H9 (cell line): ENCODE measurements at regions not wholly inside any gene's neighbourhood (a gene's known extent, or its start where the extent isn't known, plus 50 kb on each side); places are given as distances from the start of the nearest gene placed in this dataset.

Source experiments
- DNase-seq: peaks from one replicate; pipeline ENCODE4 v3.0.0-alpha.2; 2017
- H2AFZ ChIP-seq: one replicate; pipeline ENCODE4 v1.6.1; 2013; ENCODE audit warnings: mild to moderate bottlenecking, low read length, control low read depth, moderate library complexity
- H2AK5ac ChIP-seq: 2 replicates; pipeline ENCODE4 v1.6.1; 2013; ENCODE audit warnings: low read length, control low read depth, mixed read lengths; ENCODE audit not compliant: insufficient read length
- H2BK120ac ChIP-seq: one replicate; pipeline ENCODE4 v1.6.1; 2013; ENCODE audit warnings: low read depth, mild to moderate bottlenecking, low read length, control low read depth, inconsistent platforms; ENCODE audit not compliant: poor library complexity, severe bottlenecking
- H2BK12ac ChIP-seq: 2 replicates; pipeline ENCODE4 v1.6.1; 2013; ENCODE audit warnings: low read length, control low read depth, mixed read lengths, low read depth; ENCODE audit not compliant: insufficient read length
- H2BK15ac ChIP-seq: 2 replicates; pipeline ENCODE4 v1.6.1; 2013; ENCODE audit warnings: low read depth, low read length, control low read depth
- H2BK20ac ChIP-seq: one replicate; pipeline ENCODE4 v1.6.1; 2013; ENCODE audit warnings: low read depth, mild to moderate bottlenecking, low read length, control low read depth, inconsistent platforms; ENCODE audit not compliant: poor library complexity, severe bottlenecking
- H2BK5ac ChIP-seq: 2 replicates; pipeline ENCODE4 v1.6.1; 2013; ENCODE audit warnings: low read length, control low read depth, mixed read lengths; ENCODE audit not compliant: insufficient read length
- H3K14ac ChIP-seq: 2 replicates; pipeline ENCODE4 v1.6.1; 2013; ENCODE audit warnings: low read length, control low read depth; ENCODE audit not compliant: insufficient read depth
- H3K18ac ChIP-seq: 2 replicates; pipeline ENCODE4 v1.6.1; 2013; ENCODE audit warnings: low read depth, mild to moderate bottlenecking, mixed read lengths, low read length, control low read depth; ENCODE audit not compliant: insufficient read length
- H3K23ac ChIP-seq: 2 replicates; pipeline ENCODE4 v1.6.1; 2013; ENCODE audit warnings: low read length, control low read depth, mixed read lengths, low read depth; ENCODE audit not compliant: insufficient read length
- H3K23me2 ChIP-seq: 2 replicates; pipeline ENCODE4 v1.6.1; 2013; ENCODE audit warnings: low read depth, mild to moderate bottlenecking, mixed read lengths, low read length, control low read depth; ENCODE audit not compliant: insufficient read length, poor library complexity, severe bottlenecking
- H3K27ac ChIP-seq: 2 replicates; pipeline ENCODE4 v1.5.1; 2013; ENCODE audit warnings: low read length, control low read depth, mixed read lengths, low read depth; ENCODE audit not compliant: insufficient read length
- H3K27me3 ChIP-seq: 2 replicates; pipeline ENCODE4 v1.6.1; 2013; ENCODE audit warnings: low read length, control low read depth, inconsistent platforms; ENCODE audit not compliant: insufficient read depth
- H3K4ac ChIP-seq: 2 replicates; pipeline ENCODE4 v1.6.1; 2013; ENCODE audit warnings: low read depth, mild to moderate bottlenecking, control low read depth, inconsistent platforms, low read length, moderate library complexity
- H3K4me1 ChIP-seq: 2 replicates; pipeline ENCODE4 v1.6.1; 2013; ENCODE audit warnings: low read length, control low read depth, inconsistent platforms; ENCODE audit not compliant: insufficient read depth
- H3K4me2 ChIP-seq: 2 replicates; pipeline ENCODE4 v1.6.1; 2013; ENCODE audit warnings: low read length, control low read depth, mixed read lengths; ENCODE audit not compliant: insufficient read length, insufficient read depth
- H3K56ac ChIP-seq: 2 replicates; pipeline ENCODE4 v1.6.1; 2013; ENCODE audit warnings: low read depth, mild to moderate bottlenecking, mixed read lengths, low read length, control low read depth; ENCODE audit not compliant: insufficient read length
- H3K79me1 ChIP-seq: 2 replicates; pipeline ENCODE4 v1.6.1; 2013; ENCODE audit warnings: low read depth, mild to moderate bottlenecking, moderate library complexity, low read length, control low read depth, inconsistent platforms; ENCODE audit not compliant: insufficient read depth, poor library complexity, severe bottlenecking
- H3K79me2 ChIP-seq: 2 replicates; pipeline ENCODE4 v1.6.1; 2013; ENCODE audit warnings: low read length, control low read depth, inconsistent platforms; ENCODE audit not compliant: insufficient read depth
- H3K9ac ChIP-seq: 2 replicates; pipeline ENCODE4 v1.6.1; 2013; ENCODE audit warnings: low read length, control low read depth, mixed read lengths; ENCODE audit not compliant: insufficient read length; ENCODE audit errors: extremely low read depth
- H3K9me3 ChIP-seq: one replicate; pipeline ENCODE4 v1.6.1; 2013; ENCODE audit warnings: low read depth, low read length, inconsistent platforms; ENCODE audit not compliant: control insufficient read depth
- H3T11ph ChIP-seq: one replicate; pipeline ENCODE4 v1.6.1; 2013; ENCODE audit warnings: mild to moderate bottlenecking, low read length, control low read depth, inconsistent platforms
- H4K20me1 ChIP-seq: one replicate; pipeline ENCODE4 v1.6.1; 2013; ENCODE audit not compliant: control insufficient read depth, insufficient read length, insufficient read depth
- H4K5ac ChIP-seq: 2 replicates; pipeline ENCODE4 v1.6.1; 2013; ENCODE audit warnings: low read depth, mild to moderate bottlenecking, mixed read lengths, low read length, control low read depth; ENCODE audit not compliant: insufficient read length
- H4K8ac ChIP-seq: replicated peaks from 2 replicates; pipeline ENCODE4 v1.6.1; 2013; ENCODE audit warnings: low read length, control low read depth, mixed read lengths, low read depth; ENCODE audit not compliant: insufficient read length
- H4K91ac ChIP-seq: 2 replicates; pipeline ENCODE4 v1.6.1; 2013; ENCODE audit warnings: low read depth, mild to moderate bottlenecking, moderate library complexity, mixed read lengths, low read length, control low read depth; ENCODE audit not compliant: insufficient read length
- H3K27ac Mint-ChIP-seq, 3 experiments: 2 replicates in 2 of 3; 3 replicates in 1 of 3; pipeline ENCODE4 v1.8.0; 2020 to 2021; ENCODE audit warnings: mixed read lengths in 3 of 3, mild to moderate bottlenecking in 1 of 3, moderate library complexity in 1 of 3
- H3K27me3 Mint-ChIP-seq: 2 replicates; pipeline ENCODE4 v1.8.0; 2021; ENCODE audit warnings: low read depth, mild to moderate bottlenecking, moderate library complexity, mixed read lengths
- H3K36me3 Mint-ChIP-seq, 3 experiments: 2 replicates in 2 of 3; 3 replicates in 1 of 3; pipeline ENCODE4 v1.8.0; 2020 to 2021; ENCODE audit warnings: low read depth in 3 of 3, mixed read lengths in 3 of 3; ENCODE audit not compliant: insufficient read depth in 1 of 3
- H3K4me1 Mint-ChIP-seq, 2 experiments: 2 replicates each; pipeline ENCODE4 v1.8.0; 2020; ENCODE audit warnings: mixed read lengths in 2 of 2
- H3K4me3 Mint-ChIP-seq, 2 experiments: 2 replicates in 1 of 2; 3 replicates in 1 of 2; pipeline ENCODE4 v1.8.0; 2020 to 2021; ENCODE audit warnings: mild to moderate bottlenecking in 2 of 2, mixed read lengths in 2 of 2, moderate library complexity in 1 of 2
- H3K9me3 Mint-ChIP-seq, 2 experiments: 2 replicates in 1 of 2; 3 replicates in 1 of 2; pipeline ENCODE4 v1.8.0; 2020; ENCODE audit warnings: mild to moderate bottlenecking in 2 of 2, mixed read lengths in 2 of 2, moderate library complexity in 1 of 2
- WGBS: extraction: QIAGEN DNeasy Blood & Tissue Kit; methylation state at CpG from one replicate; pipeline ENCODE4 v1.1.7; 2013; ENCODE audit warnings: missing lambda C conversion rate, low lambda C conversion rate, mixed read lengths; ENCODE audit not compliant: insufficient read length; ENCODE audit errors: extremely low coverage; 5-methylcytosine and 5-hydroxymethylcytosine counted together
- TF ChIP-seq, protein P1 (sequence below): fragments of 200-600 bp; sonication (generic); conservative IDR thresholded peaks from 3 replicates; pipeline ENCODE4 v1.8.0; 2021; ENCODE audit warnings: antibody characterized with exemption, mild to moderate bottlenecking

DNA sequence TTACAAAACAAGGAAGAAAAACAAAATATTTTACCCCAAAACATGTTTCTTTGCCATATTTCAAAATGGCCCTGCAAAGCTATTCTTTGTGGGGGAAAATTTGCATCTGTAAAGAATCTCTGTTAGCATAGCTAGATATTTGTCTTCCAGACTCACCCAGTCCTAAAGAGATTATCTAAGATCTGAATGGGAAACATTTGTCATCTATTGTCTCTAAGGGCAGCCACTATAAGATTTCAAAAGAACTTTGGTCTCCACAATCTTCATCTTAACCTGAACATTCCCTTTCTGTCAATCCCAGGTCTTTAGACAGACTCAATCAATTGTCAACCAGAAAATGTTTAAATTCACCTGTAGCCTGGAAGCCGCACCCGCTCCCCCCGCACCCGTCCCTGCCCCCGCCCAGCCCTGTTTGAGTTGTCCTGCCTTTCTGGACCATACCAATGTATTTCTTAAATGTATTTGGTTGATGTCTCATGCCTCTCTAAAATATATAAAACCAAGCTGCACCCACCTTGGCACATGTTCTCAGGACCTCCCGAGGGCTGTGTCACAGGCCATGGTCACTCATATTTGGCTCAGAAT lies 330.6 kb downstream of the RAB3C start:
- Histone ChIP-seq H4K8ac (no peak overlapping the region), H3K79me2 (no peaks in the 10 kb centered on the region), H2AFZ (no peak overlapping the region), H2BK12ac (no peak overlapping the region), H3K27me3 (no peaks in the 10 kb centered on the region), H3K56ac (no peak overlapping the region), H2AK5ac (no peak overlapping the region), H2BK5ac (no peak overlapping the region), H3K18ac (no peak overlapping the region), H3K79me1 (no peaks in the 10 kb centered on the region), H4K20me1 (no peaks in the 10 kb centered on the region), H3T11ph (no peak overlapping the region), H2BK15ac (no peak overlapping the region), H3K4me1 (peaks cover 2% of the 10 kb centered on the region; the same call in 1 of the 2 replicates), H3K9ac (no peak overlapping the region), H2BK120ac (no peak overlapping the region), H2BK20ac (no peak overlapping the region), H4K91ac (no peak overlapping the region), H4K5ac (no peak overlapping the region), H3K23me2 (no peaks in the 10 kb centered on the region), H3K27ac (no peak overlapping the region), H3K9me3 (no peaks in the 10 kb centered on the region), H3K23ac (no peak overlapping the region), H3K4me2 (no peak overlapping the region), H3K14ac (no peak overlapping the region), H3K4ac (no peak overlapping the region)
- peaks cover 4 to 13% (median 6%) of the 10 kb centered on the region in 3 experiments; a peak in 6 of 7 replicates for H3K36me3 Mint-ChIP-seq
- peaks cover 36 to 40% of the 10 kb centered on the region in 2 experiments for H3K4me1 Mint-ChIP-seq
- no peak for DNase-seq
- H3K27me3 Mint-ChIP-seq = peaks cover 3% of the 10 kb centered on the region; the same call in 1 of the 2 replicates
- no peak overlapping the region for H3K4me3 Mint-ChIP-seq
- H3K27ac Mint-ChIP-seq = 0 out of 7 replicates have a peak overlapping the region, but pooled peaks of 1 of the 3 experiments have one; percentile 7
- TF ChIP-seq, protein P1, sequence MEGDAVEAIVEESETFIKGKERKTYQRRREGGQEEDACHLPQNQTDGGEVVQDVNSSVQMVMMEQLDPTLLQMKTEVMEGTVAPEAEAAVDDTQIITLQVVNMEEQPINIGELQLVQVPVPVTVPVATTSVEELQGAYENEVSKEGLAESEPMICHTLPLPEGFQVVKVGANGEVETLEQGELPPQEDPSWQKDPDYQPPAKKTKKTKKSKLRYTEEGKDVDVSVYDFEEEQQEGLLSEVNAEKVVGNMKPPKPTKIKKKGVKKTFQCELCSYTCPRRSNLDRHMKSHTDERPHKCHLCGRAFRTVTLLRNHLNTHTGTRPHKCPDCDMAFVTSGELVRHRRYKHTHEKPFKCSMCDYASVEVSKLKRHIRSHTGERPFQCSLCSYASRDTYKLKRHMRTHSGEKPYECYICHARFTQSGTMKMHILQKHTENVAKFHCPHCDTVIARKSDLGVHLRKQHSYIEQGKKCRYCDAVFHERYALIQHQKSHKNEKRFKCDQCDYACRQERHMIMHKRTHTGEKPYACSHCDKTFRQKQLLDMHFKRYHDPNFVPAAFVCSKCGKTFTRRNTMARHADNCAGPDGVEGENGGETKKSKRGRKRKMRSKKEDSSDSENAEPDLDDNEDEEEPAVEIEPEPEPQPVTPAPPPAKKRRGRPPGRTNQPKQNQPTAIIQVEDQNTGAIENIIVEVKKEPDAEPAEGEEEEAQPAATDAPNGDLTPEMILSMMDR = no peak
- H3K9me3 Mint-ChIP-seq = peaks cover 10% of the 10 kb centered on the region in 2 experiments; a peak in 4 of 5 replicates
- WGBS = no CpG with 5 or more reads among the region's 6 CpGs
